GM21367 (cell line): ENCODE measurements at regions not wholly inside any gene's neighbourhood (a gene's known extent, or its start where the extent isn't known, plus 50 kb on each side); places are given as distances from the start of the nearest gene placed in this dataset.

ENCODE experiments used
- ATAC-seq: cut with Tn5 transposase; IDR thresholded peaks from one replicate; pipeline ENCODE4 v1.9.1; 2021; ENCODE audit not compliant: unreplicated experiment

DNA sequence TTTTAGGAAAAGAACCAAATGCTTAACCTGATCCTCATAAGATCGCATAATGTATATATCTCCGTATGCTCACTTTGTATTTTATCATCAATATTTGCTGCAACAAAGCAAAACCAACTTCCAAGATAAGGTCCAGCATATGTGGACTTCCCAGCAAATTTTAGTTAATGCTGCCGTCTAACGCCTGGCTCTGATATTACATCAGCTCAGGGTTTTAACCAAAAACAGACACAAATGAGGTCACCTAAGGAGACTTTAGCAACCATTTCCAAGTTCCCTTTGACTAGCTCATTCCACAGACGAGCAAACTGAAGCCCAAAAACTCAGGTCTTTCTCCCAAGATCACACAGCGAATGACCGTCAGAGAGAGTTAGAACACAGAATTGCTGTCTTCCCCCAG is 59.4 kb upstream of the UCN3 start:
- ATAC-seq: no peak

DNA sequence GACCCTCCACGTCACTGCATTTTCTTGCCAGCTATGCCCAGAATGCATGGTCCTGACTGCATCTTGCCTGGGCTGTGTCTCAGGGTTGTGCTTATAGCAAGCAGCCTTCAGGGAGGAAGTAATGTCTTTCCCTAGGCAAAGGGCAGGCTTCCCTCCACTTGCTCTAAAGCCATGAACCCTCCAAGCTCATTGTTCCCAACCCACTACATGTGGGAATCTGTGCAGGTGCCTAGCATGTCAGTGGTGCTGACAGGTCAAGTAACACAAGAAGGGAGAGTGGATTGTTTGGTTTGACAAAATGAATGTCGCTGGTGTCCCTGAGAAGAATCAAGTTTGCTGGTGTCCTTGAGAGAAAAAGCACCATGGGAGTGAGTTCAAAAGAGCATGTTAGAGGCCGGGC is 53.9 kb upstream of the UCN3 start:
- ATAC-seq: no peak

DNA sequence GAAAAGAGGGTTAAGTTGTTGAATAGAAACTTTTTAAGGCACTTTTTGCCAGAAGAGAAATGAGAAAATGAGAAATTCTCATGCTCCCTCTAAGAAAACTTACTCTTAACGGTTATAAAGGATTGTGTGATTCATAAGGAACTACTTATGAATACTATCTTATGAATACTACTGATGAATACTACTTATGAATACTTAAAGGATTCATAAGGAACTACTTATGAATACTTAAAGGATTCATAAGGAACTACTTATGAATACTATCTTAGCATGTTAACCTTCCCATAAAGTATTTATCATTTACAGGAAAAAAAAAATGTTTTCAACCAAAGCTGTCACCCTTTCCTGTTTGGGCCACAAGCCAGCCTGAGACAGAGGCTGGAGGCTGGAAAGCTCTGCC is 53.1 kb upstream of the UCN3 start:
- ATAC-seq: no peak

DNA sequence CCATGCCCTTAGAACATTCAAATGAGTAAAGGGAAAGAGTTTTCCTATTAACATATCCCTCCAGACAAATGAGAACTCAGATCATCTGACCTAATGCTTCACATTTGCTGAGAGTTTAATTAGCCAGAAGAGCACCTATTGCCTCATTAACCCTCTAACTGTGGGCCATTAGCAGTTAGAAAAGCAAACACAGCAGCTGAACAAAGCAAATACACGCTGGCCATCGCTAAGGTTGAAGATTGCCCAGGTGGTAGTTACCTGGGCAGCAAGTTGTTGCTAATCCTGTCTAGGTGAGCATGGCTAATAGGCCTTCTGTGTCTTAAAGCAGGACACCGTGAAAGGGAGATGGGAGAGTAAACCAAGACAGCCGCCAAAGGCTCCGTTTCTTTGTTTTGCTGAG is 49.9 kb upstream of the UCN3 start:
- no peak for ATAC-seq
